Esophagus (tissue), 2 donors: ENCODE measurements at regions not wholly inside any gene's neighbourhood (a gene's known extent, or its start where the extent isn't known, plus 50 kb on each side); places are given as distances from the start of the nearest gene placed in this dataset.

Source experiments
- H3K27ac ChIP-seq, 2 donors: one replicate each; pipeline ENCODE4 v1.5.1; 2013; ENCODE audit warnings: low read depth in 2 of 2, mild to moderate bottlenecking in 2 of 2, inconsistent platforms in 1 of 2, low read length in 1 of 2, moderate library complexity in 1 of 2
- H3K27me3 ChIP-seq, 2 donors: one replicate each; pipeline ENCODE4 v1.6.1; 2013; ENCODE audit warnings: low read length in 2 of 2, control low read depth in 1 of 2, mild to moderate bottlenecking in 1 of 2; ENCODE audit not compliant: insufficient read depth in 2 of 2, control insufficient read depth in 1 of 2
- H3K36me3 ChIP-seq, 2 donors: one replicate each; pipeline ENCODE4 v1.6.1; 2013; ENCODE audit warnings: low read length in 1 of 2; ENCODE audit not compliant: control insufficient read depth in 2 of 2, insufficient read depth in 2 of 2
- H3K4me1 ChIP-seq, 2 donors: one replicate each; pipeline ENCODE4 v1.6.1; 2013; ENCODE audit warnings: low read length in 1 of 2; ENCODE audit not compliant: control insufficient read depth in 2 of 2, insufficient read depth in 2 of 2
- H3K4me3 ChIP-seq, 2 donors: one replicate each; pipeline ENCODE4 v1.5.1; 2013; ENCODE audit warnings: low read length in 2 of 2, mild to moderate bottlenecking in 2 of 2, low read depth in 1 of 2, moderate library complexity in 1 of 2
- H3K9me3 ChIP-seq, 2 donors: one replicate each; pipeline ENCODE4 v1.6.1; 2013; ENCODE audit warnings: mild to moderate bottlenecking in 2 of 2, low read depth in 1 of 2, low read length in 1 of 2, moderate library complexity in 1 of 2; ENCODE audit not compliant: control insufficient read depth in 2 of 2, insufficient read depth in 1 of 2
- WGBS, 2 donors: extraction: QIAGEN DNeasy Blood & Tissue Kit; methylation state at CpG; one replicate each; pipeline ENCODE4 v1.1.7; 2013; 5-methylcytosine and 5-hydroxymethylcytosine counted together
- donor health status: healthy with polysubstance abuse.
- donor health status: Bipolar disorder and iron deficiency.

DNA sequence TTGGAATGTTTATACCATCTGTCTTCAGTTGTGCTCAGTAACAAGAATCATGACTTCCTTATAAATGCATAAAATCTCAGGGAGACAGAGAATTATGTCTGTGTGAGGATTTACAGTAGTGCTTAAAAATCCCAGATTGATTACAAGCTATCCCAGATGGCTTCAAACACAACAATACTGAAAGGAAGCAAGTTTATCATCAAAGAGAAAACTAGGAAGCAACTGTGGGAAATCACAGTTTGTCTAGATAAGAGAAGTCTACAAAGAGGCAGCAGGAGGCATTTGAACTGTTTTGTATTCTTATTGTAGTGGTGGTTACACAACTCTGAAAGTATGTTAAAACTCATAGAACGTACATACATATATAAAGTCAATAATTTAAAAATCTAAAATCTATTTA lies 104.4 kb upstream of the SALL4 start:
- no peaks in the 10 kb centered on the region for H3K9me3 ChIP-seq
- WGBS, 2 donors: 61 to 73% methylated on average over 1 of the region's 1 CpG
- H3K27me3 ChIP-seq: no peaks in the 10 kb centered on the region
- no peak overlapping the region for H3K27ac ChIP-seq
- H3K4me1 ChIP-seq: peaks cover 0 to 2% of the 10 kb centered on the region in 2 donors
- no peaks in the 10 kb centered on the region for H3K36me3 ChIP-seq
- H3K4me3 ChIP-seq: no peak overlapping the region

DNA sequence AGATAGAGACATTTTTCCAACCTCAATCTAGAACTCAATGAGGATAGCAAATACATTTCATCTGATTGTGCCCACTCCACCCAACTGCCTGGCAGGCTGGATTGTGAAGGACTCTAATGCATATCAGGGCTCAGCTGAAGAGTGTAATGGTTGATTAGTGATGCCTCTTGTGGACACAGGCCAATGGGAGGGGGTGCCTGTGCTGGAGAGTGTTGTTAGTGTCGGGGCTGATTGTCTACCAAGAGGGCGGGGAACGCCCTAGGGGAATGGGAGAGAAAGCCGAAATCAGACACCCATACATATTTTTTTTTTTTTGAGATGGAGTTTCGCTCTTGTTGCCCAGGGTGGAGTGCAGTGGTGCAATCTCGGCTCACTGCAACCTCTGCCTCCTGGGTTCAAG lies 103.7 kb upstream of the SALL4 start:
- WGBS, 2 donors: 71 to 82% methylated on average over 6 of the region's 6 CpGs
- Histone ChIP-seq H3K9me3 (no peaks in the 10 kb centered on the region), H3K27me3 (no peaks in the 10 kb centered on the region), H3K4me1 (no peaks in the 10 kb centered on the region), H3K27ac (no peak overlapping the region), H3K4me3 (no peak overlapping the region), H3K36me3 (no peaks in the 10 kb centered on the region)

GRCh38 chr20:51902933-51903332 lies 100.6 kb upstream of the SALL4 start:
- H3K4me3 ChIP-seq: no peak overlapping the region
- H3K4me1 ChIP-seq: no peaks in the 10 kb centered on the region
- H3K36me3 ChIP-seq: no peaks in the 10 kb centered on the region
- WGBS, 2 donors: 85 to 87% methylated on average over 6 of the region's 6 CpGs
- H3K27me3 ChIP-seq: no peaks in the 10 kb centered on the region
- H3K27ac ChIP-seq: no peak overlapping the region
- H3K9me3 ChIP-seq: no peaks in the 10 kb centered on the region

GRCh38 chr20:51900443-51900842 lies 98.1 kb upstream of the SALL4 start:
- no peak overlapping the region for H3K27ac ChIP-seq
- no peak overlapping the region for H3K4me3 ChIP-seq
- H3K4me1 ChIP-seq: no peaks in the 10 kb centered on the region
- H3K27me3 ChIP-seq: no peaks in the 10 kb centered on the region
- 94% methylated on average over 3 of the region's 3 CpGs for WGBS, 2 donors
- H3K36me3 ChIP-seq: no peaks in the 10 kb centered on the region
- H3K9me3 ChIP-seq: no peaks in the 10 kb centered on the region

GRCh38 chr20:51899674-51900073 lies 97.4 kb upstream of the SALL4 start:
- no peaks in the 10 kb centered on the region for H3K27me3 ChIP-seq
- H3K4me3 ChIP-seq: no peak overlapping the region
- WGBS, 2 donors: 92 to 93% methylated on average over 7 of the region's 7 CpGs
- H3K27ac ChIP-seq: no peak overlapping the region
- no peaks in the 10 kb centered on the region for H3K36me3 ChIP-seq
- H3K9me3 ChIP-seq: no peaks in the 10 kb centered on the region
- no peaks in the 10 kb centered on the region for H3K4me1 ChIP-seq

- no peaks in the 10 kb centered on the region for H3K9me3 ChIP-seq
- H3K27me3 ChIP-seq: no peaks in the 10 kb centered on the region
- WGBS, 2 donors: 93 to 95% methylated on average over 6 of the region's 6 CpGs
- H3K4me1 ChIP-seq: no peaks in the 10 kb centered on the region
- H3K36me3 ChIP-seq: no peaks in the 10 kb centered on the region
- H3K4me3 ChIP-seq: no peak overlapping the region
- H3K27ac ChIP-seq: no peak overlapping the region
Observed at GRCh38 chr20:51898788-51899187, 96.5 kb upstream of the SALL4 start.

DNA sequence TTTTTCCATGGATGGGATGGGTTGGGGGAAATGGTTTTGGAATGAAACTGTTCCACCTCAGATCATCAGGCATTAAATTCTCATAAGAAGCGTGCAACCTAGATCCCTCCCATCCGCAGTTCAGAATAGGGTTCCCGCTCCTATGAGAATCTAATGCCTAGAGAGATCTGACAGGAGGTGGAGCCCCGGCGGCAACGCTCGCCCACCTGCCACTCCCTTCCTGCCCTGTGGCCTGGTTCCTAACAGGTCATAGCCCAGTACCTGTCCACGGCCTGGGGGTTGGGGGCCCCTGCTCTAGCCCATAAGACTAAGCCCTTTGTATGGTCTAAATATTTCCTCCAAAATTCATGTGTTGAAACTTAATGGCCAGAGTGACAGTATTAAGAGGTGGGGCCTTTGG lies 92.3 kb upstream of the SALL4 start:
- WGBS, 2 donors: 74 to 80% methylated on average over 8 of the region's 8 CpGs
- H3K36me3 ChIP-seq: no peaks in the 10 kb centered on the region
- H3K27ac ChIP-seq: no peak overlapping the region
- H3K4me1 ChIP-seq: no peaks in the 10 kb centered on the region
- H3K4me3 ChIP-seq: no peak overlapping the region
- H3K27me3 ChIP-seq: no peaks in the 10 kb centered on the region
- no peaks in the 10 kb centered on the region for H3K9me3 ChIP-seq

DNA sequence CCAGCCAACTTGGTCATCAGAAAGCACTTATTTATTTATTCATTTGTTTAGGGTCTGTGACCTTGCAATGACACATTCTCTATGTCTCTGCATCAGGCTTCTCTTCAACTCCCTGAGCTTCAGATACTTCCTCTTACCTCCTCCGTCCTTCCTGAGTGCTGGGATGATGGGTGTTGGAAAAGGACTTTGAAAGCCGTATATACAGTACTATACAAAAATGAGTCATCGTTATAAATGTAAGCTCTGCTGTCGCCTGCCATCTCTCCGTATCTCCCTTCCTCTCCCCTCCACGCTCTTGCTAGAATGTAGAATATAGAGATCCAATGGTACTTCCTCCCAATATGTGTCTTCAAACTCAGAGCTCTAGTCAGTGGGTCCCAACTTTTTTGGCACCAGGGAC lies 91.9 kb upstream of the SALL4 start:
- H3K9me3 ChIP-seq: no peaks in the 10 kb centered on the region
- no peaks in the 10 kb centered on the region for H3K27me3 ChIP-seq
- no peak overlapping the region for H3K4me3 ChIP-seq
- WGBS, 2 donors: 59 to 68% methylated on average over 6 of the region's 6 CpGs
- H3K36me3 ChIP-seq: no peaks in the 10 kb centered on the region
- no peak overlapping the region for H3K27ac ChIP-seq
- H3K4me1 ChIP-seq: no peaks in the 10 kb centered on the region

- no peaks in the 10 kb centered on the region for H3K36me3 ChIP-seq
- H3K27ac ChIP-seq: no peak overlapping the region
- H3K9me3 ChIP-seq: no peaks in the 10 kb centered on the region
- no peaks in the 10 kb centered on the region for H3K27me3 ChIP-seq
- no peaks in the 10 kb centered on the region for H3K4me1 ChIP-seq
- WGBS, 2 donors: 71 to 75% methylated on average over 7 of the region's 7 CpGs
- no peak overlapping the region for H3K4me3 ChIP-seq
Observed at GRCh38 chr20:51893723-51894122, 91.4 kb upstream of the SALL4 start.

DNA sequence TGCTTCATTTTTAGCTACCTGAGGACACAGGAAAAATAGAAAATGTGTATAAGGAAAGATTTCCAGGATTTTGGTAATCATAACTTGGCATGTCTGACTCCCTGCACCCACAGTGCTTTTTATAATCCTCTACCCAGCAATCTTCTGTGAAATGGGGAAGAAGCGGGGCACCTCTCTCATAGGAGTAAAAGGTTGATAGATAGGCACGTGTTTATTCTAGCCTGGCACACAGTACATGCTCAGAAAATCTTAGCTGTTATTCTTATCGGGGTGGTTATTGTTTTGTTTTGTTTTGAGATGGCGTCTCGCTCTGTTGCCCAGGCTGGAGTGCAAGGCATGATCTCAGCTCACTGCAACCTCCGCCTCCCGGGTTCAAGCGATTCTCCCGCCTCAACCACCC lies 87.7 kb upstream of the SALL4 start:
- Histone ChIP-seq H3K27ac (no peak overlapping the region), H3K27me3 (no peaks in the 10 kb centered on the region), H3K36me3 (no peaks in the 10 kb centered on the region), H3K4me3 (no peak overlapping the region), H3K9me3 (no peaks in the 10 kb centered on the region), H3K4me1 (no peaks in the 10 kb centered on the region)
- WGBS, 2 donors: 75 to 77% methylated on average over 9 of the region's 9 CpGs
